ENCODE measurements at regions not wholly inside any gene's neighbourhood (a gene's known extent, or its start where the extent isn't known, plus 50 kb on each side); places are given as distances from the start of the nearest gene placed in this dataset.

DNA sequence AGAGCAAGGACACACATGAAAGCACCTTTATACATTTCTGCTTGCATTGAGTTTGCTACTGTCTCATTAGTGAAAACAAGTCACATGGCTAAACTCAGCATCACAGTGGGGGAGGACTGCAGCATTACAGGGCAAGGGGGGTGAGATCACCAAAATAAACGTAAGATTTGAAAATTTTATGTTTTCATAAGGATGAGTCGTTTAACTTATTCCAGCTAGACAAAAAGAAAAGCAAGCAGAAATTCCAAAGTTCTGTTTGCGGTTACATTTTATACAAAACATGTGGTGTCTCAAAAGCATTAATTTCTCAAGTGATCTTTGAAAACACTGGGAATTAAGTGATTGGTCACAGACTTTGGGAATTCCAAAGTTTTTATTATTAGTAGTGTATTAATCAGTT lies 261.4 kb upstream of the RXFP2 start:
- CTCF ChIA-PET (ENCODE audit: low intra/inter-chr PET ratio) = no interaction called here
- H3K4me2 ChIP-seq (ENCODE audit: insufficient read depth, low read length) = no peak overlapping the region
- no peak overlapping the region for H3K4me3 ChIP-seq
- in situ Hi-C loops (cut with MboI) (no loop called here), intact Hi-C loops (cut with micrococcal nuclease) (no loop called here)
- no TSS peak for BruUV-seq (replicated peaks)
- 3% methylated on average over 3 of the region's 3 CpGs for WGBS (ENCODE audit: insufficient coverage, low coverage, missing lambda C conversion rate)
- H3K27ac ChIP-seq (ENCODE audit: extremely low read depth, low read depth, low read length) = no peak overlapping the region
- FAIRE-seq (no peak), DNase-seq (ENCODE audit: extremely low read depth in 1 of 4, low spot score in 3 of 4) (no peak), ATAC-seq (no peak)
- H3K27me3 ChIP-seq (ENCODE audit: control insufficient read depth in 2 of 2, insufficient read depth in 2 of 2, low read length in 2 of 2) = no peaks in the 10 kb centered on the region
- POLR2A ChIA-PET = no interaction called here
- H2AFZ ChIP-seq (ENCODE audit: low read depth, low read length) = no peak overlapping the region
- H3K9me1 ChIP-seq (ENCODE audit: control insufficient read depth, insufficient read depth, low read length) = no peaks in the 10 kb centered on the region
- no peak for TF ChIP-seq PHTF2 (CRISPR knock-in tag; IDR thresholded peaks at IDR 0.05)
- TF ChIP-seq KAT8 (IDR thresholded peaks at IDR 0.05; ENCODE audit: low read depth) = no peak
- TF ChIP-seq HNRNPH1 (optimal IDR thresholded peaks at IDR 0.05; ENCODE audit: low read depth, low read length) = no peak
- TF ChIP-seq, protein P1, sequence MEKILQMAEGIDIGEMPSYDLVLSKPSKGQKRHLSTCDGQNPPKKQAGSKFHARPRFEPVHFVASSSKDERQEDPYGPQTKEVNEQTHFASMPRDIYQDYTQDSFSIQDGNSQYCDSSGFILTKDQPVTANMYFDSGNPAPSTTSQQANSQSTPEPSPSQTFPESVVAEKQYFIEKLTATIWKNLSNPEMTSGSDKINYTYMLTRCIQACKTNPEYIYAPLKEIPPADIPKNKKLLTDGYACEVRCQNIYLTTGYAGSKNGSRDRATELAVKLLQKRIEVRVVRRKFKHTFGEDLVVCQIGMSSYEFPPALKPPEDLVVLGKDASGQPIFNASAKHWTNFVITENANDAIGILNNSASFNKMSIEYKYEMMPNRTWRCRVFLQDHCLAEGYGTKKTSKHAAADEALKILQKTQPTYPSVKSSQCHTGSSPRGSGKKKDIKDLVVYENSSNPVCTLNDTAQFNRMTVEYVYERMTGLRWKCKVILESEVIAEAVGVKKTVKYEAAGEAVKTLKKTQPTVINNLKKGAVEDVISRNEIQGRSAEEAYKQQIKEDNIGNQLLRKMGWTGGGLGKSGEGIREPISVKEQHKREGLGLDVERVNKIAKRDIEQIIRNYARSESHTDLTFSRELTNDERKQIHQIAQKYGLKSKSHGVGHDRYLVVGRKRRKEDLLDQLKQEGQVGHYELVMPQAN (IDR thresholded peaks at IDR 0.05; ENCODE audit: borderline replicate concordance) = no peak
- TF ChIP-seq, protein P2, sequence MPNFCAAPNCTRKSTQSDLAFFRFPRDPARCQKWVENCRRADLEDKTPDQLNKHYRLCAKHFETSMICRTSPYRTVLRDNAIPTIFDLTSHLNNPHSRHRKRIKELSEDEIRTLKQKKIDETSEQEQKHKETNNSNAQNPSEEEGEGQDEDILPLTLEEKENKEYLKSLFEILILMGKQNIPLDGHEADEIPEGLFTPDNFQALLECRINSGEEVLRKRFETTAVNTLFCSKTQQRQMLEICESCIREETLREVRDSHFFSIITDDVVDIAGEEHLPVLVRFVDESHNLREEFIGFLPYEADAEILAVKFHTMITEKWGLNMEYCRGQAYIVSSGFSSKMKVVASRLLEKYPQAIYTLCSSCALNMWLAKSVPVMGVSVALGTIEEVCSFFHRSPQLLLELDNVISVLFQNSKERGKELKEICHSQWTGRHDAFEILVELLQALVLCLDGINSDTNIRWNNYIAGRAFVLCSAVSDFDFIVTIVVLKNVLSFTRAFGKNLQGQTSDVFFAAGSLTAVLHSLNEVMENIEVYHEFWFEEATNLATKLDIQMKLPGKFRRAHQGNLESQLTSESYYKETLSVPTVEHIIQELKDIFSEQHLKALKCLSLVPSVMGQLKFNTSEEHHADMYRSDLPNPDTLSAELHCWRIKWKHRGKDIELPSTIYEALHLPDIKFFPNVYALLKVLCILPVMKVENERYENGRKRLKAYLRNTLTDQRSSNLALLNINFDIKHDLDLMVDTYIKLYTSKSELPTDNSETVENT (CRISPR knock-in tag; IDR thresholded peaks at IDR 0.05) = no peak
- no peak for TF ChIP-seq TOE1 (IDR thresholded peaks at IDR 0.05; ENCODE audit: borderline replicate concordance)
- TF ChIP-seq TOE1 (CRISPR knock-in tag; IDR thresholded peaks at IDR 0.05; ENCODE audit: borderline replicate concordance, low read depth) = no peak
- no peak for TF ChIP-seq ZNF212 (CRISPR knock-in tag; IDR thresholded peaks at IDR 0.05)
- no peak for TF ChIP-seq CHAMP1 (IDR thresholded peaks at IDR 0.05)
- no peak for TF ChIP-seq HCFC1 (IDR thresholded peaks at IDR 0.05; ENCODE audit: low read depth, low read length)
- TF ChIP-seq CHD1 (IDR thresholded peaks at IDR 0.05; ENCODE audit: low read length) = no peak
- no peak for TF ChIP-seq MED1 (CRISPR knock-in tag; IDR thresholded peaks at IDR 0.05; ENCODE audit: borderline replicate concordance)
- TF ChIP-seq ZNF165 (CRISPR knock-in tag; IDR thresholded peaks at IDR 0.05; ENCODE audit: borderline replicate concordance) = no peak
- TF ChIP-seq HMGN3 (IDR thresholded peaks at IDR 0.05; ENCODE audit: borderline replicate concordance, extremely low read depth, insufficient read length, low read depth, low read length) = no peak
- no peaks in the 10 kb centered on the region for H3K79me2 ChIP-seq (ENCODE audit: control insufficient read depth, insufficient read depth, low read length)
- H3K9ac ChIP-seq (ENCODE audit: insufficient read depth in 1 of 2, low read depth in 2 of 2, low read length in 2 of 2) = no peak overlapping the region
- no peaks in the 10 kb centered on the region for H4K20me1 ChIP-seq (replicated peaks; ENCODE audit: control insufficient read depth, insufficient read depth, low read length)
- H3K9me3 ChIP-seq (replicated peaks; ENCODE audit: control insufficient read depth, insufficient read depth, low read depth, low read length) = no peaks in the 10 kb centered on the region
- no peaks in the 10 kb centered on the region for H3K36me3 ChIP-seq (ENCODE audit: control insufficient read depth, insufficient read depth, low read length)
- no peaks in the 10 kb centered on the region for H3K4me1 ChIP-seq (replicated peaks in 1 of 2; ENCODE audit: control insufficient read depth in 2 of 2, insufficient read depth in 2 of 2, low read length in 2 of 2)

All from K562 (cell line).